ENCODE measurements at regions not wholly inside any gene's neighbourhood (a gene's known extent, or its start where the extent isn't known, plus 50 kb on each side); places are given as distances from the start of the nearest gene placed in this dataset.

GRCh38 chr1:8127171-8127641 is 101.1 kb upstream of the ERRFI1 start:
- H3F3A ChIP-seq (ENCODE audit: insufficient read depth, low read length, poor library complexity, severe bottlenecking): no peaks in the 10 kb centered on the region
- H3K4me2 ChIP-seq (ENCODE audit: low read length): no peak overlapping the region
- H3K9me3 ChIP-seq (ENCODE audit: low read length): peaks cover 11% of the 10 kb centered on the region
- H3K4me3 ChIP-seq (ENCODE audit: low read length): no peak overlapping the region
- no peak overlapping the region for H3K9ac ChIP-seq (ENCODE audit: low read length)
- TF ChIP-seq POLR2AphosphoS5 (IDR thresholded peaks at IDR 0.05) (no peak), CTCF (IDR thresholded peaks at IDR 0.05; ENCODE audit: poor library complexity, severe bottlenecking) (no peak), TAF1 (IDR thresholded peaks at IDR 0.05; ENCODE audit: low read depth) (no peak), EP300 (conservative IDR thresholded peaks at IDR 0.05; ENCODE audit: poor library complexity, severe bottlenecking) (no peak), SMC3 (conservative IDR thresholded peaks at IDR 0.05; ENCODE audit: poor library complexity) (no peak)
- H3K79me2 ChIP-seq (replicated peaks; ENCODE audit: insufficient read depth, low read length): no peaks in the 10 kb centered on the region
- H4K20me1 ChIP-seq (ENCODE audit: insufficient read depth): no peaks in the 10 kb centered on the region
- H3K36me3 ChIP-seq (ENCODE audit: insufficient read depth, low read length): no peaks in the 10 kb centered on the region
- no peak overlapping the region for H3K27ac ChIP-seq (ENCODE audit: low read length)
- no peak overlapping the region for H2AFZ ChIP-seq (ENCODE audit: low read depth, low read length)
- H3K9me2 ChIP-seq (ENCODE audit: insufficient read depth, low read length): no peaks in the 10 kb centered on the region
- H3K27me3 ChIP-seq (ENCODE audit: insufficient read depth, low read depth, low read length): no peaks in the 10 kb centered on the region

GRCh38 chr1:8122477-8123407 is 96.6 kb upstream of the ERRFI1 start:
- no peak overlapping the region for H3K9ac ChIP-seq (ENCODE audit: low read length)
- H2AFZ ChIP-seq (ENCODE audit: low read depth, low read length): no peak overlapping the region
- no peaks in the 10 kb centered on the region for H3F3A ChIP-seq (ENCODE audit: insufficient read depth, low read length, poor library complexity, severe bottlenecking)
- H3K79me2 ChIP-seq (replicated peaks; ENCODE audit: insufficient read depth, low read length): no peaks in the 10 kb centered on the region
- H3K4me3 ChIP-seq (ENCODE audit: low read length): no peak overlapping the region
- H3K36me3 ChIP-seq (ENCODE audit: insufficient read depth, low read length): no peaks in the 10 kb centered on the region
- peaks cover 11% of the 10 kb centered on the region for H3K9me3 ChIP-seq (ENCODE audit: low read length)
- no peak overlapping the region for H3K4me2 ChIP-seq (ENCODE audit: low read length)
- H3K9me2 ChIP-seq (ENCODE audit: insufficient read depth, low read length): no peaks in the 10 kb centered on the region
- H3K27me3 ChIP-seq (ENCODE audit: insufficient read depth, low read depth, low read length): no peaks in the 10 kb centered on the region
- TF ChIP-seq SMC3 (conservative IDR thresholded peaks at IDR 0.05; ENCODE audit: poor library complexity): no peak
- no peak for TF ChIP-seq RAD21 (conservative IDR thresholded peaks at IDR 0.05)
- no peak overlapping the region for H3K27ac ChIP-seq (ENCODE audit: low read length)
- no peaks in the 10 kb centered on the region for H4K20me1 ChIP-seq (ENCODE audit: insufficient read depth)

GRCh38 chr1:8122160-8122476 is 96.0 kb upstream of the ERRFI1 start:
- TF ChIP-seq EZH2 (IDR thresholded peaks at IDR 0.05; ENCODE audit: borderline replicate concordance, insufficient read depth, low read length, poor library complexity, severe bottlenecking) (no peak), REST (IDR thresholded peaks at IDR 0.05; ENCODE audit: borderline replicate concordance) (no peak), MXI1 (conservative IDR thresholded peaks at IDR 0.05; ENCODE audit: poor library complexity, severe bottlenecking) (no peak), EP300 (conservative IDR thresholded peaks at IDR 0.05; ENCODE audit: poor library complexity, severe bottlenecking) (no peak), RAD21 (conservative IDR thresholded peaks at IDR 0.05) (no peak), POLR2AphosphoS5 (IDR thresholded peaks at IDR 0.05) (no peak)
- Histone ChIP-seq H3K9me3 (ENCODE audit: low read length) (peaks cover 11% of the 10 kb centered on the region), H3K27me3 (ENCODE audit: insufficient read depth, low read depth, low read length) (no peaks in the 10 kb centered on the region), H3F3A (ENCODE audit: insufficient read depth, low read length, poor library complexity, severe bottlenecking) (no peaks in the 10 kb centered on the region), H3K36me3 (ENCODE audit: insufficient read depth, low read length) (no peaks in the 10 kb centered on the region), H3K79me2 (replicated peaks; ENCODE audit: insufficient read depth, low read length) (no peaks in the 10 kb centered on the region), H3K27ac (ENCODE audit: low read length) (no peak overlapping the region), H2AFZ (ENCODE audit: low read depth, low read length) (no peak overlapping the region), H3K9ac (ENCODE audit: low read length) (no peak overlapping the region), H3K9me2 (ENCODE audit: insufficient read depth, low read length) (no peaks in the 10 kb centered on the region), H4K20me1 (ENCODE audit: insufficient read depth) (no peaks in the 10 kb centered on the region), H3K4me3 (ENCODE audit: low read length) (no peak overlapping the region), H3K4me2 (ENCODE audit: low read length) (no peak overlapping the region)
